Glutamatergic neuron (in vitro differentiated cells): ENCODE measurements at regions not wholly inside any gene's neighbourhood (a gene's known extent, or its start where the extent isn't known, plus 50 kb on each side); places are given as distances from the start of the nearest gene placed in this dataset.
"Not testable (repeated sequence)": the region's sequence is repeated elsewhere in the genome, so short reads cannot be mapped to it uniquely, and the experiment has no call there.

Source experiments
- DNase-seq: peaks from one replicate; pipeline ENCODE4 v3.0.0; 2022
- H3K27ac Mint-ChIP-seq: one replicate; pipeline ENCODE4 v1.8.0; 2020; ENCODE audit warnings: mild to moderate bottlenecking, mixed read lengths, inconsistent platforms; ENCODE audit not compliant: unreplicated experiment
- H3K27me3 Mint-ChIP-seq: one replicate; pipeline ENCODE4 v1.8.0; 2020; ENCODE audit warnings: mild to moderate bottlenecking, moderate library complexity, mixed read lengths, inconsistent platforms; ENCODE audit not compliant: unreplicated experiment
- H3K36me3 Mint-ChIP-seq: one replicate; pipeline ENCODE4 v1.8.0; 2020; ENCODE audit warnings: mild to moderate bottlenecking, mixed read lengths, inconsistent platforms; ENCODE audit not compliant: unreplicated experiment
- H3K4me1 Mint-ChIP-seq: one replicate; pipeline ENCODE4 v1.8.0; 2020; ENCODE audit warnings: mild to moderate bottlenecking, low read depth, mixed read lengths, inconsistent platforms; ENCODE audit not compliant: unreplicated experiment
- H3K4me3 Mint-ChIP-seq: one replicate; pipeline ENCODE4 v1.8.0; 2020; ENCODE audit warnings: mild to moderate bottlenecking, mixed read lengths, inconsistent platforms; ENCODE audit not compliant: unreplicated experiment
- H3K9me3 Mint-ChIP-seq: one replicate; pipeline ENCODE4 v1.8.0; 2020; ENCODE audit warnings: mild to moderate bottlenecking, moderate library complexity, mixed read lengths, inconsistent platforms; ENCODE audit not compliant: unreplicated experiment
- CTCF ChIP-seq: fragments of 200-600 bp; sonication (generic); IDR thresholded peaks from one replicate; pipeline ENCODE4 v1.5.0; 2021; ENCODE audit not compliant: partially characterized antibody, unreplicated experiment

GRCh38 chr6:85000001-85000400 lies 235.6 kb upstream of the TBX18 start:
- H3K36me3 Mint-ChIP-seq = no peaks in the 10 kb centered on the region
- no peak for DNase-seq
- no peak overlapping the region for H3K27ac Mint-ChIP-seq
- H3K4me3 Mint-ChIP-seq = no peak overlapping the region
- no peaks in the 10 kb centered on the region for H3K4me1 Mint-ChIP-seq
- no peaks in the 10 kb centered on the region for H3K9me3 Mint-ChIP-seq
- H3K27me3 Mint-ChIP-seq = peaks cover 2% of the 10 kb centered on the region
- TF ChIP-seq CTCF = no peak

- Mint-ChIP-seq H3K27me3 (no peaks in the 10 kb centered on the region), H3K4me1 (no peaks in the 10 kb centered on the region), H3K36me3 (no peaks in the 10 kb centered on the region), H3K4me3 (no peak overlapping the region), H3K9me3 (no peaks in the 10 kb centered on the region), H3K27ac (no peak overlapping the region)
- no peak for TF ChIP-seq CTCF
- no peak for DNase-seq
These were observed 233.8 kb upstream of the TBX18 start for GRCh38 chr6:84998223-84998622.

- H3K9me3 Mint-ChIP-seq, DNase-seq, H3K27me3 Mint-ChIP-seq, H3K36me3 Mint-ChIP-seq, H3K27ac Mint-ChIP-seq, H3K4me1 Mint-ChIP-seq, H3K4me3 Mint-ChIP-seq: not testable (repeated sequence)
These were observed 224.4 kb upstream of the TBX18 start for GRCh38 chr6:84988766-84989165.

- not testable (repeated sequence) for H3K27ac Mint-ChIP-seq, H3K9me3 Mint-ChIP-seq, DNase-seq, H3K4me1 Mint-ChIP-seq, H3K27me3 Mint-ChIP-seq, H3K36me3 Mint-ChIP-seq, H3K4me3 Mint-ChIP-seq
These were observed 221.1 kb upstream of the TBX18 start for GRCh38 chr6:84985490-84985889.

- H3K4me1 Mint-ChIP-seq = peaks cover 1% of the 10 kb centered on the region
- no peak overlapping the region for H3K27ac Mint-ChIP-seq
- no peaks in the 10 kb centered on the region for H3K36me3 Mint-ChIP-seq
- no peak for DNase-seq
- no peaks in the 10 kb centered on the region for H3K27me3 Mint-ChIP-seq
- no peak overlapping the region for H3K4me3 Mint-ChIP-seq
- H3K9me3 Mint-ChIP-seq = peaks cover 1% of the 10 kb centered on the region
- no peak for TF ChIP-seq CTCF
These were observed 215.1 kb upstream of the TBX18 start for GRCh38 chr6:84979541-84979940.

- Mint-ChIP-seq H3K4me1 (peaks cover 1% of the 10 kb centered on the region), H3K27ac (no peak overlapping the region), H3K4me3 (no peak overlapping the region), H3K27me3 (no peaks in the 10 kb centered on the region), H3K36me3 (no peaks in the 10 kb centered on the region), H3K9me3 (peaks cover 1% of the 10 kb centered on the region)
- DNase-seq = no peak
- no peak for TF ChIP-seq CTCF
These were observed 212.9 kb upstream of the TBX18 start for GRCh38 chr6:84977363-84977705.
